HCT116 (cell line): ENCODE measurements at regions not wholly inside any gene's neighbourhood (a gene's known extent, or its start where the extent isn't known, plus 50 kb on each side); places are given as distances from the start of the nearest gene placed in this dataset.

ENCODE experiments used
- ATAC-seq: fragments of 200-7000 bp; cut with Tn5 transposase; 2 replicates; pipeline ENCODE4 v1.9.1; 2020; ENCODE audit warnings: mild to moderate bottlenecking, moderate library complexity
- BruUV-seq: library from RNA; stranded (reverse); fragments of 400-500 nt; replicated peaks from 2 replicates; lab custom pipeline; 2021; lab: Mats Ljungman, UMichigan
- CTCF ChIA-PET: fragments of 300-600 bp; sonication (Branson Sonifier 250); formaldehyde crosslinking; loops from one replicate; lab custom pipeline; 2021; ENCODE audit warnings: antibody characterized with exemption; lab: Charles Lee
- POLR2A ChIA-PET: fragments of 300-600, 350-600 bp; sonication (Branson Sonifier 250); formaldehyde crosslinking; loops from one replicate; lab custom pipeline; 2021; ENCODE audit warnings: antibody characterized with exemption; lab: Charles Lee
- RAD21 ChIA-PET, 2 experiments: fragments of 300-600 bp; sonication (Branson Sonifier 250); formaldehyde crosslinking; loops; one replicate each; lab custom pipeline; 2023; ENCODE audit warnings: low total read pairs in 2 of 2; ENCODE audit not compliant: uncharacterized antibody in 2 of 2, unreplicated experiment in 2 of 2, low non-redundant PET in 1 of 2; lab: Charles Lee
- DNase-seq: peaks from one replicate; pipeline ENCODE4 v3.0.0-alpha.2; 2010; ENCODE audit warnings: low read depth, low spot score
- H2AFZ ChIP-seq: fragments of 200-600 bp; shearing (Covaris generic), sonication (generic); 2 replicates; pipeline ENCODE4 v1.6.1; 2017; ENCODE audit warnings: low read depth, mixed run types, mixed read lengths, antibody characterized with exemption, low read length; ENCODE audit not compliant: poor library complexity, severe bottlenecking
- H3K27ac ChIP-seq: 2 replicates; pipeline ENCODE4 v1.5.1; 2012; ENCODE audit warnings: low read depth, low read length
- H3K27me3 ChIP-seq: fragments of 200-600 bp; sonication (generic); 2 replicates; pipeline ENCODE4 v1.6.1; 2016; ENCODE audit warnings: mixed run types, low read length, mixed read lengths; ENCODE audit not compliant: insufficient read depth
- H3K36me3 ChIP-seq, 2 experiments: fragments of 200-500 bp in 1 of 2; fragments of 200-600 bp in 1 of 2; sonication (Bioruptor generic) in 1 of 2; sonication (generic) in 1 of 2; 2 replicates each; pipeline versions ENCODE4 v1.5.1 to v1.6.1; 2014 to 2016; ENCODE audit warnings: low read length in 2 of 2, inconsistent platforms in 1 of 2, mixed read lengths in 1 of 2, mixed run types in 1 of 2; ENCODE audit not compliant: insufficient read depth in 2 of 2, control insufficient read depth in 1 of 2
- H3K4me1 ChIP-seq, 2 experiments: fragments of 200-600 bp in 1 of 2; sonication (generic) in 1 of 2; 2 replicates each; pipeline versions ENCODE4 v1.5.1 to v1.6.1; 2012 to 2017; ENCODE audit warnings: low read length in 2 of 2, inconsistent platforms in 1 of 2, mild to moderate bottlenecking in 1 of 2, mixed read lengths in 1 of 2, mixed run types in 1 of 2, moderate library complexity in 1 of 2; ENCODE audit not compliant: insufficient read depth in 2 of 2, control insufficient read depth in 1 of 2
- H3K4me2 ChIP-seq: fragments of 200-600 bp; sonication (generic); 2 replicates; pipeline ENCODE4 v1.6.1; 2017; ENCODE audit warnings: mixed run types, low read length, mixed read lengths
- H3K4me3 ChIP-seq, 2 experiments: fragments of 200-600 bp in 1 of 2; sonication (generic) in 1 of 2; replicated peaks in 1 of 2; 2 replicates each; pipeline ENCODE4 v1.5.1; 2011 to 2016; ENCODE audit warnings: low read length in 2 of 2, control low read depth in 1 of 2, low read depth in 1 of 2, mild to moderate bottlenecking in 1 of 2, mixed read lengths in 1 of 2, mixed run types in 1 of 2
- H3K79me2 ChIP-seq: fragments of 200-600 bp; sonication (generic); 2 replicates; pipeline ENCODE4 v1.6.1; 2017; ENCODE audit warnings: mild to moderate bottlenecking, mixed run types, low read length, moderate library complexity, mixed read lengths; ENCODE audit not compliant: insufficient read depth
- H3K9ac ChIP-seq: fragments of 200-600 bp; sonication (generic); 2 replicates; pipeline ENCODE4 v1.6.1; 2016; ENCODE audit warnings: low read length, mixed read lengths
- H3K9me2 ChIP-seq: fragments of 200-600 bp; sonication (generic), shearing (Covaris generic); 2 replicates; pipeline ENCODE4 v1.6.1; 2017; ENCODE audit warnings: mixed run types, mild to moderate bottlenecking, moderate library complexity; ENCODE audit not compliant: insufficient read depth
- H3K9me3 ChIP-seq, 2 experiments: fragments of 200-500 bp in 1 of 2; fragments of 200-600 bp in 1 of 2; sonication (Bioruptor generic) in 1 of 2; sonication (generic) in 1 of 2; 2 replicates each; pipeline ENCODE4 v1.6.1; 2014 to 2017; ENCODE audit warnings: low read length in 2 of 2, mixed read lengths in 2 of 2, inconsistent platforms in 1 of 2, low read depth in 1 of 2, mild to moderate bottlenecking in 1 of 2, mixed run types in 1 of 2, moderate library complexity in 1 of 2; ENCODE audit not compliant: control insufficient read depth in 1 of 2, insufficient read depth in 1 of 2
- H4K20me1 ChIP-seq: fragments of 200-600 bp; sonication (generic), shearing (Covaris generic); 2 replicates; pipeline ENCODE4 v1.6.1; 2017; ENCODE audit warnings: mixed run types, mild to moderate bottlenecking, moderate library complexity; ENCODE audit not compliant: insufficient read depth
- EGR1 ChIP-seq: IDR thresholded peaks from 2 replicates; pipeline ENCODE4 v1.6.1; 2012; ENCODE audit warnings: low read depth
- EZH2 ChIP-seq: fragments of 200-600 bp; sonication (generic); IDR thresholded peaks from 2 replicates; pipeline ENCODE4 v1.6.1; 2017; ENCODE audit warnings: antibody characterized with exemption, mixed run types
- EZH2phosphoT487 ChIP-seq: fragments of 200-600 bp; IDR thresholded peaks from 2 replicates; pipeline ENCODE4 v1.6.1; 2018; ENCODE audit warnings: antibody characterized with exemption, borderline replicate concordance
- FOSL1 ChIP-seq: IDR thresholded peaks from 2 replicates; pipeline ENCODE4 v1.6.1; 2012; ENCODE audit warnings: low read depth
- MAX ChIP-seq: IDR thresholded peaks from 2 replicates; pipeline ENCODE4 v1.6.1; 2012
- RAD21 ChIP-seq: IDR thresholded peaks from 2 replicates; pipeline ENCODE4 v1.6.1; 2012; ENCODE audit warnings: low read depth, mild to moderate bottlenecking
- TCF7L2 ChIP-seq: IDR thresholded peaks from 2 replicates; pipeline ENCODE4 v1.7.0; 2011; ENCODE audit warnings: borderline replicate concordance, inconsistent platforms; ENCODE audit not compliant: insufficient read depth, insufficient read length; ENCODE audit errors: extremely low read depth
- YY1 ChIP-seq: IDR thresholded peaks from 2 replicates; pipeline ENCODE4 v1.6.1; 2011; ENCODE audit warnings: low read length, low read depth, moderate library complexity, mild to moderate bottlenecking; ENCODE audit not compliant: insufficient replicate concordance; ENCODE audit errors: extremely low read depth
- ZNF274 ChIP-seq: fragments of 200-500 bp; sonication (Bioruptor generic); IDR thresholded peaks from 2 replicates; pipeline ENCODE4 v1.6.1; 2014; ENCODE audit warnings: mild to moderate bottlenecking, low read depth, low read length, inconsistent platforms
- intact Hi-C: fragments of 100-400 bp; cut with micrococcal nuclease; formaldehyde crosslinking; loops from 2 replicates; pipeline ENCODE4 v1.10.0; 2022
- TF ChIP-seq, protein P1 (sequence below), 3 experiments: fragments of 200-600 bp in 1 of 3; sonication (generic) in 1 of 3; IDR thresholded peaks in 2 of 3; conservative IDR thresholded peaks in 1 of 3; 2 replicates each; pipeline ENCODE4 v1.5.1; 2012 to 2017; ENCODE audit warnings: low read depth in 2 of 3, low read length in 2 of 3, antibody characterized with exemption in 1 of 3, borderline replicate concordance in 1 of 3, control low read depth in 1 of 3, mild to moderate bottlenecking in 1 of 3, mixed read lengths in 1 of 3, mixed run types in 1 of 3, moderate library complexity in 1 of 3; ENCODE audit not compliant: insufficient read depth in 1 of 3

DNA sequence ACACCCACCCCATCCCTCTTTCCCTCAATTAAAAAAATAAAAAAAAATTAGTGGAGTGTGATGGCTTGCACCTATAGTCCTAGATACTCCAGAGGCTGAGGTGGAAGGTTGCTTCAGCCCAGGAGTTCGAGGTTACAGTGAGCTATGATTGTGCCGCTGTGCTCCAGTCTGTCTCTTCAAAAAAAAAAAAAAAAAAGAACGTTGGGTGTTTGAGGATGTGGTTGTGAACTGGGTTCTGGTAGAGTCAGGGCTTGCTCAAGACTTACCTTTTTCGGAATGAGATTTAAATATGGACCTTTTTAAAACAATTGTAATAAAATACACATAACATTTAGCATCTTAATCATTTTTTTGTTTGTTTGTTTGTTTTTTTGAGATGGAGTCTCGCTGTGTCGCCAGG lies 211.9 kb downstream of the OR2B2 start:
- RAD21 ChIA-PET: no interaction called here
- Histone ChIP-seq H3K27ac (no peak overlapping the region), H3K9me2 (no peaks in the 10 kb centered on the region), H3K9ac (no peak overlapping the region), H3K36me3 (peaks cover 23 to 26% of the 10 kb centered on the region in 2 experiments; a peak in 3 of 4 replicates), H3K4me2 (no peak overlapping the region), H4K20me1 (no peaks in the 10 kb centered on the region), H3K27me3 (no peaks in the 10 kb centered on the region), H3K9me3 (no peaks in the 10 kb centered on the region), H3K4me1 (peaks cover 0 to 2% of the 10 kb centered on the region in 2 experiments; a peak in 2 of 4 replicates), H3K4me3 (no peak overlapping the region), H3K79me2 (peaks cover 59% of the 10 kb centered on the region), H2AFZ (no peak overlapping the region)
- intact Hi-C loops: no loop called here
- DNase-seq (no peak), ATAC-seq (no peak)
- no TSS peak for BruUV-seq
- POLR2A ChIA-PET: no interaction called here
- no peak for TF ChIP-seq TCF7L2
- TF ChIP-seq EZH2phosphoT487: no peak
- TF ChIP-seq, protein P1, sequence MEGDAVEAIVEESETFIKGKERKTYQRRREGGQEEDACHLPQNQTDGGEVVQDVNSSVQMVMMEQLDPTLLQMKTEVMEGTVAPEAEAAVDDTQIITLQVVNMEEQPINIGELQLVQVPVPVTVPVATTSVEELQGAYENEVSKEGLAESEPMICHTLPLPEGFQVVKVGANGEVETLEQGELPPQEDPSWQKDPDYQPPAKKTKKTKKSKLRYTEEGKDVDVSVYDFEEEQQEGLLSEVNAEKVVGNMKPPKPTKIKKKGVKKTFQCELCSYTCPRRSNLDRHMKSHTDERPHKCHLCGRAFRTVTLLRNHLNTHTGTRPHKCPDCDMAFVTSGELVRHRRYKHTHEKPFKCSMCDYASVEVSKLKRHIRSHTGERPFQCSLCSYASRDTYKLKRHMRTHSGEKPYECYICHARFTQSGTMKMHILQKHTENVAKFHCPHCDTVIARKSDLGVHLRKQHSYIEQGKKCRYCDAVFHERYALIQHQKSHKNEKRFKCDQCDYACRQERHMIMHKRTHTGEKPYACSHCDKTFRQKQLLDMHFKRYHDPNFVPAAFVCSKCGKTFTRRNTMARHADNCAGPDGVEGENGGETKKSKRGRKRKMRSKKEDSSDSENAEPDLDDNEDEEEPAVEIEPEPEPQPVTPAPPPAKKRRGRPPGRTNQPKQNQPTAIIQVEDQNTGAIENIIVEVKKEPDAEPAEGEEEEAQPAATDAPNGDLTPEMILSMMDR (IDR thresholded peaks at IDR 0.05 in 2 of 3, conservative IDR thresholded peaks at IDR 0.05 in 1 of 3; ENCODE audit: borderline replicate concordance in 1 of 3, insufficient read depth in 1 of 3, low read depth in 2 of 3, low read length in 2 of 3): no peak
- no peak for TF ChIP-seq FOSL1
- TF ChIP-seq EGR1: no peak
- TF ChIP-seq YY1: no peak
- TF ChIP-seq EZH2: no peak
- no peak for TF ChIP-seq ZNF274
- no peak for TF ChIP-seq MAX
- no peak for TF ChIP-seq RAD21
- CTCF ChIA-PET: no interaction called here
